ENCODE measurements at regions not wholly inside any gene's neighbourhood (a gene's known extent, or its start where the extent isn't known, plus 50 kb on each side); places are given as distances from the start of the nearest gene placed in this dataset.
"Not testable (repeated sequence)": the region's sequence is repeated elsewhere in the genome, so short reads cannot be mapped to it uniquely, and the experiment has no call there.

- no peak for DNase-seq
Measured at GRCh38 chr14:43143106-43143505, 1364.0 kb downstream of the FSCB start.

- no peak for DNase-seq
Measured at GRCh38 chr14:43141636-43142191, 1365.4 kb downstream of the FSCB start.

GRCh38 chr14:43140453-43140852 is 1366.6 kb downstream of the FSCB start:
- no peak for DNase-seq

- DNase-seq = no peak
Measured at GRCh38 chr14:43135877-43136411, 1371.1 kb downstream of the FSCB start.

- no peak for DNase-seq
Measured at GRCh38 chr14:43132441-43132840, 1374.6 kb downstream of the FSCB start.

GRCh38 chr14:43128429-43128828 is 1378.7 kb downstream of the FSCB start:
- DNase-seq = not testable (repeated sequence)

GRCh38 chr14:43127874-43128273 is 1379.2 kb downstream of the FSCB start:
- DNase-seq = not testable (repeated sequence)

- DNase-seq = no peak
Measured at GRCh38 chr14:43123544-43123943, 1383.5 kb downstream of the FSCB start.

GRCh38 chr14:43119672-43120071 is 1387.4 kb downstream of the FSCB start:
- no peak for DNase-seq

GRCh38 chr14:43116341-43116740 is 1390.7 kb downstream of the FSCB start:
- no peak for DNase-seq

- DNase-seq = no peak
Measured at GRCh38 chr14:43105305-43105704, 1401.8 kb downstream of the FSCB start.

GRCh38 chr14:43090380-43090779 is 1416.7 kb downstream of the FSCB start:
- DNase-seq = no peak

GRCh38 chr14:43087666-43088065 is 1419.4 kb downstream of the FSCB start:
- no peak for DNase-seq

GRCh38 chr14:43085819-43086218 is 1421.3 kb downstream of the FSCB start:
- no peak for DNase-seq

GRCh38 chr14:43067372-43067771 is 1439.7 kb downstream of the FSCB start:
- DNase-seq = not testable (repeated sequence)

GRCh38 chr14:43056106-43056505 is 1449.4 kb downstream of the LRFN5 start:
- DNase-seq = no peak

- DNase-seq = no peak
Measured at GRCh38 chr14:43052897-43053296, 1446.2 kb downstream of the LRFN5 start.

- no peak for DNase-seq
Measured at GRCh38 chr14:43043850-43044249, 1437.2 kb downstream of the LRFN5 start.

- DNase-seq = no peak
Measured at GRCh38 chr14:43042408-43042807, 1435.7 kb downstream of the LRFN5 start.

GRCh38 chr14:43041976-43042375 is 1435.3 kb downstream of the LRFN5 start:
- no peak for DNase-seq

- DNase-seq = no peak
Measured at GRCh38 chr14:43041207-43041606, 1434.5 kb downstream of the LRFN5 start.

GRCh38 chr14:43039881-43040280 is 1433.2 kb downstream of the LRFN5 start:
- DNase-seq = no peak

GRCh38 chr14:43031598-43031997 is 1424.9 kb downstream of the LRFN5 start:
- DNase-seq = no peak

- DNase-seq = no peak
Measured at GRCh38 chr14:43022094-43022800, 1415.6 kb downstream of the LRFN5 start.

GRCh38 chr14:43019826-43020225 is 1413.2 kb downstream of the LRFN5 start:
- no peak for DNase-seq

All from MV-4-11 (cell line).